ENCODE measurements at regions not wholly inside any gene's neighbourhood (a gene's known extent, or its start where the extent isn't known, plus 50 kb on each side); places are given as distances from the start of the nearest gene placed in this dataset.

DNA sequence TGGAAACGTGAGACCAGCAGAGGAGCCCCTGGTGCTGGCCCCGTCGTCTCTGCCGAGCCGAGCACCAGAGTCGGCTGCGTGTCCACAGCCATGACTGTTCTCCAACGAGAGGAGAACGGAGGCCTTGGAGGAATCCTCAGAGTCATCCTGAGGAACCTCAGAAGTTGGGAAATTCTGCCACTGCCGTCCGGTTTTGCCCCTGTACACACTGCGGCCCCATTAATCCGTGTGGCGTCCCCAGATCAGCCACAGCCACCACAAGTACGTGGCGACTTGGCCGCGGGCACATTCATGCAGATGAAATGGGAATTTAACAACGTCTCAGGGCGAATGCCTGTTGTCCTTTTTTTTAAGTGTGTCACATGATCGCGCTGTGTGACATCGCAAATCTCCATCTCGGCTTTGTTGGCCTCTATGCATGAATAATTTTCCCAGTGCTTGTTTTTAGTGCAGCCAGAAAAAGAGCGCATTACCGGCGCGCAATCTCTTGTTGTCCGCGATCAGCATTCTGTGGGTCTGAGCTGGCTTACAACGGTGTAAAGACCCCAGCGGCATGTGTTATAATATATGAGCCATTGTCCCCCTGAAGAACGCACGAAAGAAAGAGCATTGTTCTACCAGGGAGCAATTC, 323.0 kb upstream of the IRX4 start:
- peak; percentile 63 for DNase-seq (ENCODE audit: extremely low spot score, unreplicated experiment)
- Mint-ChIP-seq H3K4me1 (ENCODE audit: unreplicated experiment) (no peaks in the 10 kb centered on the region), H3K9me3 (ENCODE audit: unreplicated experiment) (peaks cover 4% of the 10 kb centered on the region), H3K36me3 (ENCODE audit: unreplicated experiment) (no peaks in the 10 kb centered on the region), H3K27ac (ENCODE audit: unreplicated experiment) (no peak overlapping the region), H3K4me3 (ENCODE audit: unreplicated experiment) (no peak overlapping the region), H3K27me3 (ENCODE audit: unreplicated experiment) (no peaks in the 10 kb centered on the region)
- TF ChIP-seq, protein P1, sequence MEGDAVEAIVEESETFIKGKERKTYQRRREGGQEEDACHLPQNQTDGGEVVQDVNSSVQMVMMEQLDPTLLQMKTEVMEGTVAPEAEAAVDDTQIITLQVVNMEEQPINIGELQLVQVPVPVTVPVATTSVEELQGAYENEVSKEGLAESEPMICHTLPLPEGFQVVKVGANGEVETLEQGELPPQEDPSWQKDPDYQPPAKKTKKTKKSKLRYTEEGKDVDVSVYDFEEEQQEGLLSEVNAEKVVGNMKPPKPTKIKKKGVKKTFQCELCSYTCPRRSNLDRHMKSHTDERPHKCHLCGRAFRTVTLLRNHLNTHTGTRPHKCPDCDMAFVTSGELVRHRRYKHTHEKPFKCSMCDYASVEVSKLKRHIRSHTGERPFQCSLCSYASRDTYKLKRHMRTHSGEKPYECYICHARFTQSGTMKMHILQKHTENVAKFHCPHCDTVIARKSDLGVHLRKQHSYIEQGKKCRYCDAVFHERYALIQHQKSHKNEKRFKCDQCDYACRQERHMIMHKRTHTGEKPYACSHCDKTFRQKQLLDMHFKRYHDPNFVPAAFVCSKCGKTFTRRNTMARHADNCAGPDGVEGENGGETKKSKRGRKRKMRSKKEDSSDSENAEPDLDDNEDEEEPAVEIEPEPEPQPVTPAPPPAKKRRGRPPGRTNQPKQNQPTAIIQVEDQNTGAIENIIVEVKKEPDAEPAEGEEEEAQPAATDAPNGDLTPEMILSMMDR (IDR thresholded peaks at IDR 0.05) = no peak

DNA sequence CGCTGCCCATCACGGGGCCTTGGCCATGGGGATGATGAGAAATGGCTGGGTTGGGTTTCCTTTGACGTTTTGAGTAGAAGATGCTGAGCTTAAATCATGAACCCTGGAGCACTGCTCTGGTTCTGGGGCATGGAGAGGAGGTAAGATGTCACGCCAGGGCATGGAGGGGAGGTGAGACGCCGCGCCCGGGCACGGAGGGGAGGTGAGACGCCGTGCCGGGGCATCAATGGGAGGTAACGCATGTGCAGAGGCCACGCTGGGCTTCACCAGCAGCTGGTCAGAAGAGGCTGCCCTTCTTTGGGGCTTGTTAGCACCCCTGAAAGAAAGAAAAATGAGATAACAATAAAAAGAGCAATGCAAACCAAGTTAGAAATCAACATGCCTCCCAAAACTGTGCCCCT, 322.5 kb upstream of the IRX4 start:
- Mint-ChIP-seq H3K9me3 (ENCODE audit: unreplicated experiment) (peaks cover 4% of the 10 kb centered on the region), H3K27ac (ENCODE audit: unreplicated experiment) (no peak overlapping the region), H3K27me3 (ENCODE audit: unreplicated experiment) (no peaks in the 10 kb centered on the region), H3K4me3 (ENCODE audit: unreplicated experiment) (no peak overlapping the region), H3K4me1 (ENCODE audit: unreplicated experiment) (no peaks in the 10 kb centered on the region), H3K36me3 (ENCODE audit: unreplicated experiment) (no peaks in the 10 kb centered on the region)
- TF ChIP-seq, protein P1 (IDR thresholded peaks at IDR 0.05) = no peak
- peak; percentile 74 for DNase-seq (ENCODE audit: extremely low spot score, unreplicated experiment)

DNA sequence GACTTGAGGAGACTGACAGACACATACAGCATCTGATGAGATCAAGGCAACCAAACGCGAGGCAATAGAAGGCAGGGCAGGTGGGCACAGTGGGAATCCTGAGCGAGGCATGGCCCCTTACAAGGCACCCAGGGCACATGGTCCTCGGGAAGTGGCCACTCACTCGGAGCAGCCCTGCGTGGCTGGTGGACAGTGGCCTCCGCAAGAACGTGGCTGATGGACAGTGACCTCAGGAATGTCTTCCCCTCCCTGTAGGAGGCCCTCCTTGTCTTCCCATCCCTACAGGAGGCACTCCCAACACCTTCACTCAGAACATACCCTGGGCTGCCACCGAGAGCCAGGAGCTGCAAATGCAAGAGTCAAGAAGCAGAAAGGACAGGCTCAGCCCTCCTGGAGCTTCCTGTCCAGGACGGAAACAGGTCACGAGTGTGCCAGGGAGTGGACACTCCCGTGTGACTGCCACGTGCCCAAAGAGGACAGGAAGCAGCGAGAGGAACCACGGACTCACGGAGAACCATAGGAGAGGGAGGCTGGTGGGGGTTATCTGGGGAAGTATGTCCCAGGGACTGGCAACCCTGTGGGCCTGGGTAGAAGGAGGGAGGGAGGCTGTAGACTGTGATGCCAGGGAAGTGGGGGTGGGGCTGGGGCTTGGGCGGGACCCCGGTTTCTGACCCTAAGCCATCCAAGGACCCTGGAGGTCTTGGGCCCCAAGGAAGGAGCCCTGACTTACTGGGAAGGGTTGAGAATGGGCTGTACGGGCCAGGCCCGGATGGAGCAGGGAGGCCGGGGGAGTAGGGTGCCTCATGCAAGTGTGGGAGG, 321.9 kb upstream of the IRX4 start:
- Mint-ChIP-seq H3K9me3 (ENCODE audit: unreplicated experiment) (peaks cover 4% of the 10 kb centered on the region), H3K27ac (ENCODE audit: unreplicated experiment) (no peak overlapping the region), H3K4me1 (ENCODE audit: unreplicated experiment) (no peaks in the 10 kb centered on the region), H3K27me3 (ENCODE audit: unreplicated experiment) (no peaks in the 10 kb centered on the region), H3K4me3 (ENCODE audit: unreplicated experiment) (no peak overlapping the region), H3K36me3 (ENCODE audit: unreplicated experiment) (no peaks in the 10 kb centered on the region)
- peak; percentile 79 for DNase-seq (ENCODE audit: extremely low spot score, unreplicated experiment)
- TF ChIP-seq, protein P1 (IDR thresholded peaks at IDR 0.05) = no peak

DNA sequence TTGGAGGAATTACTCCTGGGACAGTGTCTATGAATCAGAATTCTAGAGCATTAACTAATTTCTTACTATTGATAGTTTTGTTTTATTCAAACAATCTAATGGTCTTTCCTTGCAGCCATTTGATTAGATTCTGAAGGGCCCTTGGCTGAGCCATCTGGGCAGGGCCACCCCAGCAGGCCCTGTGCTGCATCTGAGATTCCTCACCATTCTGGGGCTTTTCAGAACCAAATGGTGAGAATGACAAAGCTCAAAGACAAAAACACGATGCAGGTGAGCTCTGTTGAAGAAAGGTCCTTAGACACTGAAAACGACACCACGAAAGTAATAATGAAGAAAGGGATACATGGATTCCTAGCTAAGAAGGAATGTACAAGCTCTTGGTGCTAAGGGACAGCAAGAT, 321.0 kb upstream of the IRX4 start:
- Mint-ChIP-seq H3K27ac (ENCODE audit: unreplicated experiment) (no peak overlapping the region), H3K4me1 (ENCODE audit: unreplicated experiment) (no peaks in the 10 kb centered on the region), H3K4me3 (ENCODE audit: unreplicated experiment) (no peak overlapping the region), H3K36me3 (ENCODE audit: unreplicated experiment) (no peaks in the 10 kb centered on the region), H3K9me3 (ENCODE audit: unreplicated experiment) (peaks cover 4% of the 10 kb centered on the region), H3K27me3 (ENCODE audit: unreplicated experiment) (no peaks in the 10 kb centered on the region)
- TF ChIP-seq, protein P1 (IDR thresholded peaks at IDR 0.05) = no peak
- no peak for DNase-seq (ENCODE audit: extremely low spot score, unreplicated experiment)

DNA sequence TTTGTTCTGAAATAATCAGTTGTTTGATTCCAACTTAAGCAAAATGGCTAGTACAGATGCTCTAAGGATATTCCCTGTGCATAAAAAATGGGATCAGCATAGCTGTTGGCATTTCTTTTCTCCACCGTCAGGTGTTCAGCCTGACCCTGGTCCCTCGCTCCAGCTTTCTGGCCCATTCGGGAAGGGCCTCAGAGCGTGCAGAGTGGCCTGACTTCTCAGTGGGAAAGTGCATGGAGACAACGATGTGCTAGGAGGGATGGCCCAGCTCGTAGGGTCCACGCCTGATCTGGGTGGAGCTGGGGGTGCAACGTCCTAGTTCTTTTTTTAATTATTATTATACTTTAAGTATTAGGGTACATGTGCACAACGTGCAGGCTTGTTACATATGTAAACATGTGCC, 319.1 kb upstream of the IRX4 start:
- Mint-ChIP-seq H3K27ac (ENCODE audit: unreplicated experiment) (no peak overlapping the region), H3K27me3 (ENCODE audit: unreplicated experiment) (no peaks in the 10 kb centered on the region), H3K9me3 (ENCODE audit: unreplicated experiment) (peaks cover 4% of the 10 kb centered on the region), H3K36me3 (ENCODE audit: unreplicated experiment) (no peaks in the 10 kb centered on the region), H3K4me3 (ENCODE audit: unreplicated experiment) (no peak overlapping the region), H3K4me1 (ENCODE audit: unreplicated experiment) (no peaks in the 10 kb centered on the region)
- TF ChIP-seq, protein P1 (IDR thresholded peaks at IDR 0.05) = no peak
- peak; percentile 71 for DNase-seq (ENCODE audit: extremely low spot score, unreplicated experiment)
